ENCODE measurements at regions not wholly inside any gene's neighbourhood (a gene's known extent, or its start where the extent isn't known, plus 50 kb on each side); places are given as distances from the start of the nearest gene placed in this dataset.

DNA sequence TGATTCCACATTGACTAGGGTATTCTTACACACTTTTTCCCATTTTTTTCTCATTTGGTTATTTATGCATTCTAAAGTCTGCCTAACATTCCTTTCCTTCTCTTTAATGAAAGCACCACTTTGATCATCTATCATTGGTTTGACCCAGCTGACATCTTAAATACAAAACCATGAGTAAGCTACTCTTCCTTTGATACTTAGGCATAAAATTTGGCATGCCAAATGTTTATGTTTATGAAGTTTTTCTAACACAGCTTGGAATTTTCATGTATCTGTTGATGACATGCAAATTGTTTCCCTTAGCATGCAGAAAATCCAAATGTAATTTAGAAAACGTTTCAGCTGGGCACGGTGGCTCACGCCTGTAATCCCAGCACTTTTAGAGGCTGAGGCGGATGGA, 534.9 kb downstream of the QKI start:
- no peaks in the 10 kb centered on the region for H3K4me1 ChIP-seq (ENCODE audit: insufficient read depth, low read length)
- Mint-ChIP-seq H3K4me3 (no peak overlapping the region), H3K27me3 (peaks cover 3 to 47% of the 10 kb centered on the region in 2 donors), H3K4me1 (no peaks in the 10 kb centered on the region), H3K9me3 (no peaks in the 10 kb centered on the region), H3K27ac (no peak overlapping the region), H3K36me3 (no peaks in the 10 kb centered on the region)
- H3K9me3 ChIP-seq (ENCODE audit: low read length): no peaks in the 10 kb centered on the region
- H3K36me3 ChIP-seq (ENCODE audit: insufficient read depth, low read length): no peaks in the 10 kb centered on the region
- DNase-seq: no peak
- H3K27me3 ChIP-seq (ENCODE audit: insufficient read depth, low read length, poor library complexity, severe bottlenecking): peaks cover 6% of the 10 kb centered on the region
- ChIA-PET CTCF (no interaction called here), POLR2A (no interaction called here)
- no peak overlapping the region for H3K27ac ChIP-seq (ENCODE audit: low read depth, low read length)
- no peak overlapping the region for H3K4me3 ChIP-seq (ENCODE audit: low read length)

GRCh38 chr6:163948250-163948649, 533.7 kb downstream of the QKI start:
- Mint-ChIP-seq H3K4me3 (no peak overlapping the region), H3K27ac (no peak overlapping the region), H3K4me1 (peaks cover 0 to 7% (median 5%) of the 10 kb centered on the region in 3 donors), H3K36me3 (no peaks in the 10 kb centered on the region), H3K27me3 (peaks cover 15 to 40% of the 10 kb centered on the region in 2 donors), H3K9me3 (no peaks in the 10 kb centered on the region)
- Histone ChIP-seq H3K36me3 (ENCODE audit: insufficient read depth, low read length) (no peaks in the 10 kb centered on the region), H3K27me3 (ENCODE audit: insufficient read depth, low read length, poor library complexity, severe bottlenecking) (peaks cover 6% of the 10 kb centered on the region), H3K9me3 (ENCODE audit: low read length) (no peaks in the 10 kb centered on the region), H3K27ac (ENCODE audit: low read depth, low read length) (no peak overlapping the region), H3K4me1 (ENCODE audit: insufficient read depth, low read length) (no peaks in the 10 kb centered on the region), H3K4me3 (ENCODE audit: low read length) (no peak overlapping the region)
- ChIA-PET POLR2A (no interaction called here), CTCF (no interaction called here)
- no peak for DNase-seq

GRCh38 chr6:163947276-163947675, 532.8 kb downstream of the QKI start:
- Mint-ChIP-seq H3K4me3 (no peak overlapping the region), H3K36me3 (no peaks in the 10 kb centered on the region), H3K9me3 (no peaks in the 10 kb centered on the region), H3K4me1 (peaks cover 0 to 7% (median 5%) of the 10 kb centered on the region in 3 donors), H3K27ac (peak overlapping the region in 1 of 8 donors; percentile 55), H3K27me3 (peaks cover 14 to 37% of the 10 kb centered on the region in 2 donors)
- ChIA-PET CTCF (no interaction called here), POLR2A (no interaction called here)
- Histone ChIP-seq H3K9me3 (ENCODE audit: low read length) (no peaks in the 10 kb centered on the region), H3K4me3 (ENCODE audit: low read length) (no peak overlapping the region), H3K4me1 (ENCODE audit: insufficient read depth, low read length) (no peaks in the 10 kb centered on the region), H3K27ac (ENCODE audit: low read depth, low read length) (no peak overlapping the region), H3K36me3 (ENCODE audit: insufficient read depth, low read length) (no peaks in the 10 kb centered on the region), H3K27me3 (ENCODE audit: insufficient read depth, low read length, poor library complexity, severe bottlenecking) (peaks cover 6% of the 10 kb centered on the region)
- DNase-seq: no peak

- Histone ChIP-seq H3K4me3 (ENCODE audit: low read length) (no peak overlapping the region), H3K27ac (ENCODE audit: low read depth, low read length) (no peak overlapping the region), H3K4me1 (ENCODE audit: insufficient read depth, low read length) (no peaks in the 10 kb centered on the region), H3K36me3 (ENCODE audit: insufficient read depth, low read length) (no peaks in the 10 kb centered on the region), H3K9me3 (ENCODE audit: low read length) (no peaks in the 10 kb centered on the region), H3K27me3 (ENCODE audit: insufficient read depth, low read length, poor library complexity, severe bottlenecking) (peaks cover 12% of the 10 kb centered on the region)
- H3K36me3 Mint-ChIP-seq: no peaks in the 10 kb centered on the region
- DNase-seq: no peak
- peaks cover 0 to 7% (median 5%) of the 10 kb centered on the region in 3 donors for H3K4me1 Mint-ChIP-seq
- CTCF ChIA-PET: no interaction called here
- peaks cover 22 to 40% of the 10 kb centered on the region in 2 donors for H3K27me3 Mint-ChIP-seq
- no peak overlapping the region for H3K27ac Mint-ChIP-seq
- POLR2A ChIA-PET: no interaction called here
- no peak overlapping the region for H3K4me3 Mint-ChIP-seq
- H3K9me3 Mint-ChIP-seq: no peaks in the 10 kb centered on the region
Measured at GRCh38 chr6:163946437-163946836, 531.9 kb downstream of the QKI start.

DNA sequence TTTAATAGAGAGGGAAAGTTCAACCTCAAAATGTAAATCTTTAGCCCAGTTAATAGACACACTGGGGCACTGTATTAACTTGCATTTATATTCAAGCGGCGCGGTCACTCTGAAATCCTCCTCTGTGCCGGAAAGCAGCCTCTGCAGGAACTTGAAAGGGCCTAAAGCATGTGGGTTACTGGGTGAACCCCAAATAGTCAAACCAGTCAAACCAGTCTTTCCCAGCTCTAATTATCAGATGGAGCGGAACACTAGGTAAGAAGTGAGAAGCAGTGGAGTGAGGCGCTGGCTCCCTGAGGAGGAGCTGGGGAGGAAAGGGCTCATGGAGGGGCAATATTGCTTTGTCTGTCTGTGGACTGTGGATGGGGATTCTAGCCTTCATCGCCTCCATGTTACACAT, 531.3 kb downstream of the QKI start:
- POLR2A ChIA-PET: no interaction called here
- H3K27me3 ChIP-seq (ENCODE audit: insufficient read depth, low read length, poor library complexity, severe bottlenecking): peaks cover 9% of the 10 kb centered on the region
- no peak overlapping the region for H3K4me3 ChIP-seq (ENCODE audit: low read length)
- no peak for DNase-seq
- H3K36me3 ChIP-seq (ENCODE audit: insufficient read depth, low read length): no peaks in the 10 kb centered on the region
- CTCF ChIA-PET: no interaction called here
- H3K4me1 ChIP-seq (ENCODE audit: insufficient read depth, low read length): no peaks in the 10 kb centered on the region
- no peaks in the 10 kb centered on the region for H3K9me3 ChIP-seq (ENCODE audit: low read length)
- no peaks in the 10 kb centered on the region for H3K9me3 Mint-ChIP-seq
- H3K27ac ChIP-seq (ENCODE audit: low read depth, low read length): no peak overlapping the region
- H3K4me3 Mint-ChIP-seq: no peak overlapping the region
- peaks cover 23 to 40% of the 10 kb centered on the region in 2 donors for H3K27me3 Mint-ChIP-seq
- H3K36me3 Mint-ChIP-seq: no peaks in the 10 kb centered on the region
- peaks cover 0 to 7% (median 5%) of the 10 kb centered on the region in 3 donors for H3K4me1 Mint-ChIP-seq
- no peak overlapping the region for H3K27ac Mint-ChIP-seq

DNA sequence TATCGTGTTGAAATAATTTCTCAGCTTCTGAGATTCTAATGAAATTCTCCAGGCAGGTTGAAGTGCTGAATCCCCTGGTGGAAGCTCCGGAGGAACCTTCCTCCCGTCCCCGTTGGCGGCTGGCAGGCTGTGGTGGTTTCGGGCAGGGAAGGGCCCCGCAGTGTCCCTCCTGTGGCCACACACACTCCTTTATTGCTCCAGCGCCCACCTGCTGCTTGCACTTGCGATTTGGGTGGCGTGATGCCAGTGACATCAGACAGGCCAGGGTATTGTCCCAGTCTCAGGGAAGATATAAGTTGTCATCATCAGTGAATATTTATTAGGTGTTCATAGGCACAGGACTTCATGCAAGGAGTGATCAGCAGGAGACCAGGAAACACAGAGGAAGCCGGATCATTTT, 530.4 kb downstream of the QKI start:
- Histone ChIP-seq H3K4me3 (ENCODE audit: low read length) (no peak overlapping the region), H3K4me1 (ENCODE audit: insufficient read depth, low read length) (no peaks in the 10 kb centered on the region), H3K36me3 (ENCODE audit: insufficient read depth, low read length) (no peaks in the 10 kb centered on the region), H3K27ac (ENCODE audit: low read depth, low read length) (no peak overlapping the region), H3K9me3 (ENCODE audit: low read length) (no peaks in the 10 kb centered on the region), H3K27me3 (ENCODE audit: insufficient read depth, low read length, poor library complexity, severe bottlenecking) (peaks cover 7% of the 10 kb centered on the region)
- Mint-ChIP-seq H3K9me3 (no peaks in the 10 kb centered on the region), H3K4me3 (no peak overlapping the region), H3K36me3 (no peaks in the 10 kb centered on the region), H3K27me3 (peaks cover 32 to 49% of the 10 kb centered on the region in 2 donors), H3K4me1 (peaks cover 0 to 7% (median 5%) of the 10 kb centered on the region in 3 donors), H3K27ac (no peak overlapping the region)
- CTCF ChIA-PET: no interaction called here
- no peak for DNase-seq
- POLR2A ChIA-PET: no interaction called here

GRCh38 chr6:163943607-163944385, 529.3 kb downstream of the QKI start:
- DNase-seq: no peak
- H3K9me3 ChIP-seq (ENCODE audit: low read length): no peaks in the 10 kb centered on the region
- Mint-ChIP-seq H3K27ac (no peak overlapping the region), H3K27me3 (peaks cover 34 to 54% of the 10 kb centered on the region in 2 donors), H3K9me3 (no peaks in the 10 kb centered on the region), H3K4me3 (peak overlapping the region in 1 of 7 donors; percentile 25), H3K36me3 (no peaks in the 10 kb centered on the region), H3K4me1 (peaks cover 0 to 7% (median 5%) of the 10 kb centered on the region in 3 donors)
- peaks cover 7% of the 10 kb centered on the region for H3K27me3 ChIP-seq (ENCODE audit: insufficient read depth, low read length, poor library complexity, severe bottlenecking)
- no peaks in the 10 kb centered on the region for H3K4me1 ChIP-seq (ENCODE audit: insufficient read depth, low read length)
- POLR2A ChIA-PET: no interaction called here
- CTCF ChIA-PET: no interaction called here
- H3K27ac ChIP-seq (ENCODE audit: low read depth, low read length): no peak overlapping the region
- H3K4me3 ChIP-seq (ENCODE audit: low read length): no peak overlapping the region
- no peaks in the 10 kb centered on the region for H3K36me3 ChIP-seq (ENCODE audit: insufficient read depth, low read length)

GRCh38 chr6:163942790-163943189, 528.3 kb downstream of the QKI start:
- no peak overlapping the region for H3K27ac Mint-ChIP-seq
- CTCF ChIA-PET: no interaction called here
- no peak overlapping the region for H3K4me3 Mint-ChIP-seq

More at GRCh38 chr6:163942790-163943189, 528.3 kb downstream of the QKI start:
- DNase-seq: no peak
- H3K27me3 ChIP-seq (ENCODE audit: insufficient read depth, low read length, poor library complexity, severe bottlenecking): peaks cover 7% of the 10 kb centered on the region
- H3K4me3 ChIP-seq (ENCODE audit: low read length): no peak overlapping the region
- H3K27ac ChIP-seq (ENCODE audit: low read depth, low read length): no peak overlapping the region
- peaks cover 0 to 7% (median 5%) of the 10 kb centered on the region in 3 donors for H3K4me1 Mint-ChIP-seq
- H3K27me3 Mint-ChIP-seq: peaks cover 34 to 59% of the 10 kb centered on the region in 2 donors
- POLR2A ChIA-PET: no interaction called here
- H3K9me3 ChIP-seq (ENCODE audit: low read length): no peaks in the 10 kb centered on the region
- no peaks in the 10 kb centered on the region for H3K9me3 Mint-ChIP-seq
- no peaks in the 10 kb centered on the region for H3K36me3 ChIP-seq (ENCODE audit: insufficient read depth, low read length)
- no peaks in the 10 kb centered on the region for H3K4me1 ChIP-seq (ENCODE audit: insufficient read depth, low read length)
- no peaks in the 10 kb centered on the region for H3K36me3 Mint-ChIP-seq
